AG20443 (cell line): ENCODE measurements at regions not wholly inside any gene's neighbourhood (a gene's known extent, or its start where the extent isn't known, plus 50 kb on each side); places are given as distances from the start of the nearest gene placed in this dataset.
"Not testable (repeated sequence)": the region's sequence is repeated elsewhere in the genome, so short reads cannot be mapped to it uniquely, and the experiment has no call there.

Source experiments
- DNase-seq: peaks from one replicate; pipeline ENCODE4 v3.0.0; 2012; ENCODE audit warnings: low spot score, mixed read lengths

GRCh38 chr3:181921220-181921619 is 209.5 kb downstream of the SOX2 start:
- DNase-seq, result no peak

- not testable (repeated sequence) for DNase-seq
Observed at GRCh38 chr3:181925841-181926240, 214.1 kb downstream of the SOX2 start.

GRCh38 chr3:181929501-181929900 is 217.8 kb downstream of the SOX2 start:
- no peak for DNase-seq

- no peak for DNase-seq
Observed at GRCh38 chr3:181930105-181930504, 218.4 kb downstream of the SOX2 start.

GRCh38 chr3:181932039-181932438 is 220.3 kb downstream of the SOX2 start:
- DNase-seq, result no peak

GRCh38 chr3:181933052-181933618 is 221.4 kb downstream of the SOX2 start:
- DNase-seq, result no peak

GRCh38 chr3:181935915-181936314 is 224.2 kb downstream of the SOX2 start:
- no peak for DNase-seq

GRCh38 chr3:181936774-181937173 is 225.0 kb downstream of the SOX2 start:
- DNase-seq, result no peak

- DNase-seq, result not testable (repeated sequence)
Observed at GRCh38 chr3:181938580-181938979, 226.9 kb downstream of the SOX2 start.

- DNase-seq, result no peak
Observed at GRCh38 chr3:181940703-181941102, 229.0 kb downstream of the SOX2 start.

GRCh38 chr3:181941250-181941649 is 229.5 kb downstream of the SOX2 start:
- DNase-seq, result no peak

- DNase-seq, result no peak
Observed at GRCh38 chr3:181943285-181943684, 231.6 kb downstream of the SOX2 start.

- DNase-seq, result no peak
Observed at GRCh38 chr3:181947606-181948005, 235.9 kb downstream of the SOX2 start.

GRCh38 chr3:181948286-181948685 is 236.6 kb downstream of the SOX2 start:
- DNase-seq, result no peak

- DNase-seq, result no peak
Observed at GRCh38 chr3:181952221-181952620, 240.5 kb downstream of the SOX2 start.

- no peak for DNase-seq
Observed at GRCh38 chr3:181952929-181953328, 241.2 kb downstream of the SOX2 start.

- DNase-seq, result no peak
Observed at GRCh38 chr3:181955566-181955965, 243.8 kb downstream of the SOX2 start.

- DNase-seq, result no peak
Observed at GRCh38 chr3:181956122-181956521, 244.4 kb downstream of the SOX2 start.

GRCh38 chr3:181966393-181966792 is 254.7 kb downstream of the SOX2 start:
- DNase-seq, result no peak

- DNase-seq, result no peak
Observed at GRCh38 chr3:181969925-181970324, 258.2 kb downstream of the SOX2 start.

- DNase-seq, result no peak
Observed at GRCh38 chr3:181971424-181971823, 259.7 kb downstream of the SOX2 start.

GRCh38 chr3:181974198-181974597 is 262.5 kb downstream of the SOX2 start:
- DNase-seq, result no peak

- no peak for DNase-seq
Observed at GRCh38 chr3:181976526-181976925, 264.8 kb downstream of the SOX2 start.

GRCh38 chr3:181985386-181985785 is 273.7 kb downstream of the SOX2 start:
- DNase-seq, result no peak

GRCh38 chr3:181987736-181988135 is 276.0 kb downstream of the SOX2 start:
- DNase-seq, result no peak
